GM08714 (cell line): ENCODE measurements at regions not wholly inside any gene's neighbourhood (a gene's known extent, or its start where the extent isn't known, plus 50 kb on each side); places are given as distances from the start of the nearest gene placed in this dataset.

Experiments used
- H3K4me3 ChIP-seq: fragments of 200-500 bp; sonication (Bioruptor generic); 2 replicates; pipeline ENCODE4 v1.5.1; 2014; ENCODE audit warnings: mild to moderate bottlenecking, low read length, inconsistent platforms
- ZNF274 ChIP-seq: IDR thresholded peaks from 2 replicates; pipeline ENCODE4 v1.6.1; 2012; ENCODE audit warnings: mild to moderate bottlenecking, low read depth, low read length

GRCh38 chr18:24660956-24661355 is 200.5 kb downstream of the HRH4 start:
- no peak overlapping the region for H3K4me3 ChIP-seq
- no peak for TF ChIP-seq ZNF274

- no peak for TF ChIP-seq ZNF274
- no peak overlapping the region for H3K4me3 ChIP-seq
Measured at GRCh38 chr18:24662412-24662821, 202.0 kb downstream of the HRH4 start.

GRCh38 chr18:24663026-24663425 is 202.6 kb downstream of the HRH4 start:
- no peak for TF ChIP-seq ZNF274
- no peak overlapping the region for H3K4me3 ChIP-seq

- TF ChIP-seq ZNF274, result no peak
- no peak overlapping the region for H3K4me3 ChIP-seq
Measured at GRCh38 chr18:24669015-24669414, 208.6 kb downstream of the HRH4 start.

GRCh38 chr18:24669502-24669901 is 209.1 kb downstream of the HRH4 start:
- no peak overlapping the region for H3K4me3 ChIP-seq
- no peak for TF ChIP-seq ZNF274

GRCh38 chr18:24672165-24672941 is 211.9 kb downstream of the HRH4 start:
- no peak overlapping the region for H3K4me3 ChIP-seq
- TF ChIP-seq ZNF274, result no peak

GRCh38 chr18:24674200-24674599 is 213.8 kb downstream of the HRH4 start:
- TF ChIP-seq ZNF274, result no peak
- no peak overlapping the region for H3K4me3 ChIP-seq

- no peak for TF ChIP-seq ZNF274
- no peak overlapping the region for H3K4me3 ChIP-seq
Measured at GRCh38 chr18:24674605-24675004, 214.2 kb downstream of the HRH4 start.

GRCh38 chr18:24677011-24677410 is 216.6 kb downstream of the HRH4 start:
- TF ChIP-seq ZNF274, result no peak

GRCh38 chr18:24678107-24678506 is 217.7 kb downstream of the HRH4 start:
- no peak overlapping the region for H3K4me3 ChIP-seq
- TF ChIP-seq ZNF274, result no peak

More at GRCh38 chr18:24677011-24677410, 216.6 kb downstream of the HRH4 start:
- no peak overlapping the region for H3K4me3 ChIP-seq

- no peak for TF ChIP-seq ZNF274
- H3K4me3 ChIP-seq, result no peak overlapping the region
Measured at GRCh38 chr18:24678626-24679025, 218.2 kb downstream of the HRH4 start.

GRCh38 chr18:24679062-24679461 is 218.6 kb downstream of the HRH4 start:
- no peak overlapping the region for H3K4me3 ChIP-seq
- TF ChIP-seq ZNF274, result no peak

GRCh38 chr18:24683925-24684324 is 223.5 kb downstream of the HRH4 start:
- no peak overlapping the region for H3K4me3 ChIP-seq
- no peak for TF ChIP-seq ZNF274

GRCh38 chr18:24685254-24685959 is 225.0 kb downstream of the HRH4 start:
- no peak for TF ChIP-seq ZNF274
- H3K4me3 ChIP-seq, result no peak overlapping the region

GRCh38 chr18:24695168-24695567 is 234.7 kb downstream of the HRH4 start:
- no peak for TF ChIP-seq ZNF274
- H3K4me3 ChIP-seq, result no peak overlapping the region
